Activated CD4-positive, CD25-positive, alpha-beta regulatory T cell treated with anti-CD3 and anti-CD28 coated beads, Interleukin-2, amount 50 U/mL, for 72 hours (primary cell): ENCODE measurements at regions not wholly inside any gene's neighbourhood (a gene's known extent, or its start where the extent isn't known, plus 50 kb on each side); places are given as distances from the start of the nearest gene placed in this dataset.
A peak's percentile ranks its signal among the peaks of the same experiment; 100 is the strongest.

Experiments
- DNase-seq: peaks from one replicate; pipeline ENCODE4 v3.0.0; 2021

DNA sequence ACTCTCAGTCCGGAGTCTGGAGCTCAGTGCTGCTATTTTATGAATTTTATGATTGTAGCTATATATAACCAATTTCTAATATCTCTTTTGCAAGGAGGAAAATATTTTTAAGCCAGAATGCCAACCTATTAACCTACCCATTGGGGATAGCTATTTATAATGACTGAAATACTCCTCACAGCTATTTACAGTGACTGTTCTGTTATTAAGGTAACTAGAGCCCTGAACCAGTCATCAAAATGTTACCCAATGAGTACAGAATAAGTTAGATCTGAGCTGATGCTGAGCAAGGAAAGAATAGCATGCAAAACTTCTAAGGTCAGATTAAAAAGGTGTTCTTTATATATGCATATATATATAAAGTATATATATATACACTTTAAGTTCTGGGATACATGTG lies 79.6 kb upstream of the PPP2R3A start:
- no peak for DNase-seq

DNA sequence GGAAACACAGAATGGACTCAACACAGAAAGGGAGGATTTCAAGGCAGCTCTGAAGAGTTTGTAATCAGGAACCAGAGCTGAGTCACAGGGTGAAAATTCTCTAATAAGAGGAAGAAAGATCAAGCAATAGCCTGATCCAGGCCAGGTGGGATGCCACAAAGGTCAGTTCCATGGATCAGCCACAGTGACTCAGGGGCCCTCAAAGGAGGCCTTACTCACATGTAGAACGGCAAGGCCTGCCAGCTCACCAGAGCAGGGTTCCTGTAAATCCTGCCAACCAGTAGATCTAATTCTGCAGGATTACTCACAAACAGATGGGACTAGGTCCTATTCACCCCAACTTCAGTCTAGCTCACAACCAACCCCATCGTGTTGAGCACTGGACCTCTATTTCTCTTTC lies 78.3 kb upstream of the PPP2R3A start:
- no peak for DNase-seq

DNA sequence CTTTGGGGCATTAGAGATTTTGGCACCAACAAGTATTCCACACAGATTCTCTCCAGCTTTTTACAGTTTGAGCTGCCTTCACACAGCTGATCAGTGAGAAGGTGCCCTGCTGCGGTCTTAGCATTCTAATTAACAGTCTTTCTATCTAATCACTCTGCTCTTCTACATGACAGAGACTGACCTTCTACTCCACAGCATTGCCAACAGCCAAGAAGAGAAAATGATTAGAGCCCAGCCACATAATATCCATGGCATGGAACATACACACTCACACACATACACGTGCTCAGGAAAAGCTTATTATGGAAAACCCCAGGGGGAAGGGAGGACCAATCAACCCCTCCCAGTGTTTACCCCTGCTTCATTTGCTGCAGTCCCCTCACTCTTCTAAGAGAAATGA lies 76.1 kb upstream of the PPP2R3A start:
- DNase-seq, result no peak

DNA sequence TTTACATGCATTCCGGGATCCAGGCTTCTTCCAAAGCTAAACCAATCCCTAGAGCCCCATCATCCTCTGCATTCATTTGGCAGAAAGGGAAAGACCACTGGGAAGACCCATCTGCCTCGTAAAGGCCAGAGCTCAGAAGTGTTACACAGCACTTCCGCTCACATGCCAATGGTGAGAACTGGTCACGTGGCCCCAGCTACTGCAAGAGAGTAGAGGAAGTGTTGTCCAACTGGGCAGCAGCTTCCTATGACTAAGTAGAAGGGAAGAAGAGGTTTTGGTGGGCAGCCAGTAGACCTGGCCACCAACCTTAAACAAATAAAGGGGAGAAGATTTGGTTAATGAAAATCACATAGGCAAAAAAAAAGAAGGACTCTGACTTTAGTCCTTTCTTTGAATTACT lies 74.4 kb upstream of the PPP2R3A start:
- DNase-seq, result no peak

DNA sequence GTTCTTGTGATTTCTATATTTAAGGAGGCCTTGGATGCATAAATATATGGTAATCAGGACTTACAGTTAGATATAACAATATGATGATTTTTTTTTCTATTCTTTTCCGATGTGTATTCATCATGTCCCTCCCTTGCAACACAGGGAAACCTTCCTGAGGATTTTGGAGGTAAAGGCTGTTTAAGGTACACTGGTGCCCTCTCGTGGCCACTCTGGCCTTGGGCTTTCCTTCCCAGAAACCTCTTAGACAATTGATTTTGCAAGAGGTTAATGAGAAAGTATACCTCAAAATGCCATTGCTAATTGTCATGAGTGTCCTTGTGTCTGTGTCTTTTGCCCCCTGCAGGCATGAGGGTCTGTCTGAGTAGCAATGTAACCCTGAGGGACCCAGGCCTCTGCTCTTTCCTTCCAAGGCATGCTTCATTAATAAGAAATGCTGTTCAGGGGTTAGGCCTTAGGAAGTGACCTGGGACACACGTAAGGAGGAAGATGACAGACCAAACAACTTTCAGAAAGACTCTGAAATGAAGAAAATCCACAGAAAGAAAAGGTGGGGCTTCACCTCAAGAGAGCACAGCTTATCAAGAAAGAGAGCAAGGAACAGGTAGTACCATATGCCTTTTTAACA lies 70.3 kb upstream of the PPP2R3A start:
- DNase-seq, result peak; percentile 38

DNA sequence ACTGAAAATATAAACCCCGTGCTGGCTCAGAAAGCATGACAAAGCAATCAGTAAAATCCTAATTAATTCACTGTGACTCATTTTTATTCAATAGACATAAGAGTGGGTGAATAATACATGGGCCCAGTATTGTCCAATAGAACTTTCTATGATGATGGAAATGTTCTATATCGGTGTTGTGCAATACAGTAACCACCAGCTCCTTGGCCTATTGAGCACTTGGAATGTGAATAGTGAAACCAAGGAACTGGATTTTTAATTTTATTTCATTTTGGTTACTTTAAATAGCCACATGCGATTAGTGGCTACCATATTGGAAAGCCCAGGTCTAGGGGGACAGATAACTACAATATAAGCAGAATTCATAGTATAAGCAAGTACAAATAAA lies 69.8 kb upstream of the PPP2R3A start:
- DNase-seq, result no peak

DNA sequence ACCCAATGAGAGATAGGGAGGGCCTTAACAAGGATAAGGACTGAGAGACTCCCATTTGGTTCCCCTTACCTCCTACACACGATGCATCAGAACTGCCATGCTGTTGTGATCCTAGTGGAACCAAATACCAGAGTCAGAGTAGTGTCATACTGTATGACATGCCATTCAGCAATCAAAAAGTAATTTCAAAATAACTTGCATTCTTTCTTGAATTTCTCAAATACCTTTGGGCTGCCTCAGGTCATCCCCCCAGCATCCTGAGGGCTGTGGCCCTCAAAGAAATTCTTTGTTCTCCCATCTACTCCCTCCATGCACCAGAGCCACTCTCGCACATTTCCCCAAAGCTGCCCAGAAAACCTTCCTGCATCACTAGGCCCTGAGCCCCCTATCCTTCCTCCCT lies 68.9 kb upstream of the PPP2R3A start:
- no peak for DNase-seq

DNA sequence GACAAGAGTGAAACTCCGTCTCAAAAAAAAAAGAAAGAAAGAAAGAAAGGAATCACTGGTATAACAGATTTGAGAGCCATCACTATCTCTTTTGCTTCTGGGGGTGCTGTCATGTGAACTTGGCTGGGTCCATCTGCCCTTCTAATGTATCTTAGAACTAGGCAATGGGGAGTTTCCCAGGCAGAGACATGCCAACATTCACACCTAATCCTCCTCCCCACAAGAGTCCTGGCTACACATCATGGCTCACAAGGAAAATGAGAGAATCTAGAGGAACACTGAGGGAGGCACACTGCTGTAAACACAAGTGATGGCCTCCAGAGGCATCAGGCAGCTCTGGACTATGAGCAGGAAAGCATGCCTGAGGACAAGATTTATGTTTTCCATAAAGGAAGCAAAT lies 67.8 kb upstream of the PPP2R3A start:
- DNase-seq, result no peak

DNA sequence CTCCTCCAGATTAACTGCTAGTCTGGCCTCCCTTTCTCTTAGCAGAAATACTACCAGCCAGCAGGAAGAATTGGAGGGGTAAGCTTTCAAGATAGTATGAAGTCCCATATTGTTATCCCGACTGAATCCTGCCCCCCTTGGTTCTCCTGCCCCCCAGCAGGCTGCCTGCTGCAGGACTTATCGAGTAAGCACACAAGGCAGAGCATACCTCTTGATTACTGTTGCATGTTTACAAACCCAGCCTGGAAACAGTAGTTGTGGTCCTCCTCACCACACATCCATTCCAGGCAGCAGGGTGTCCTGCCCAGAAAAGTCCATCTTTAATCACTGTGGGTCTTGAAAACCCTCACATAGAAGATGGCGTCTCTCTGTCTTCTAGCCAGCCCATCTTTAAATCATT lies 66.8 kb upstream of the PPP2R3A start:
- no peak for DNase-seq

DNA sequence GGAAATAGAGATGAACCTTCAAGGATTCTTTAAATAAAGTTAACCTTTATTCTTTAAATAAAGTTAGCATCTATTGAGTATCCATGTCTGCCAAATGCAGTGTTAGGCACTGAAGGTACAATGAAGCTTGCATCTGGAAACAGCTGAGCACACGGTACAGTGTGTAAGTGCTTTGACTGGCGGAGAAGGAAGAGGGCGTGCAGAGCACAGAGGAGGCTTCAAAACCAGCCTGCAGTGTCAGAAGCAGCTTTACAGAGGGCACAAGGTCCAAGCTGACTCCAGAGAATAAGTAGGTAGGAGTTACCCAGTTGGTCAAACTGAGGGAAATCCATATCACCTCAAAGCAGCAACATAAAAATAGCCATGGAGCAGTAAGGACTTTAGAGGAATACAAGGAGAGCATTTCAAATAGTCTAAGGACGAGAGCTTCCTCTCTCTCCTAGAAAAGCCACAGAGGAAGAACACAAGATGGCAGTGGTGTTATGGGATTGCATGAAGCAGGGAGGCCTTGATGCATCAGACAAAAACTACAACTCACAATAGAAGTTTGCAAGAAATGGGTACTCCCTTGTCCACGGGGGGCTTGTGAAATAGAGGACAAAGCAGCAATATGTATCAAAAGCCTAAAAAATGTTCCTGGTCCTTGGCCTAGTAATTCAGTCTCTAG lies 60.3 kb upstream of the PPP2R3A start:
- no peak for DNase-seq

DNA sequence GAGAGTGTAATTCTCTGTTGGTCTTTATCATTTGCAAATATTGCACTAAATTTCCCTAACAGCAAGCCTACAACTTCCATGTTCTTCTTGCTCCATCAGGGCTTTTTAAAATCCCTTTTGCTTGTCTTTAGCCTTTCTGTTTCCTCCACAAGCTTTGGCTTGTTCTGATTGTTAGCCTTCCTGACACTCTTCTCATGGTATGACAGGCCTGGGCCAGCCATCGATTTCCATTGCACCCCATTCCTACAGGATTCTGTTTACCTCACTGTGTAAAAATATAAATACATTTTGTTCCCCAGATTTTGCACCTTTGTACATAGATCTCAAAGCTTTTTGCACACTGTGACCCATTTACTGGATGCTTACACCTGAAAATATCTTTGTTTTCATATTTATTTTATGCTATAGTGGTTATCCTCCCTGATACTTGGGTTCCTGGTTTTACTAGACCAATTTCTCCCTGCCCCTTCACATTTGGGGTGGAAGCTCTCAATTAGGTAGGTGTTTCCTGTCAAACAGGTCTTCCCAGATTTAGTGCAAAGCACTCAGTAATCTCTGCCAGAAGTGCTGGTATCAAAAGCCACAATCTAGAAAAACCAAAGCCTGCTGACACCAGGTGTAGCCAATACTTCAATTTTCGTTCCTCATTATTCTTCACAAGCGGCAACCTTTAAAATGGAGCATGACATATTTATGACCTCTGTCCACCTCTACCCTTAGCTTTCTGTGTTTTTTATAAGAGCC lies 57.9 kb upstream of the PPP2R3A start:
- no peak for DNase-seq

DNA sequence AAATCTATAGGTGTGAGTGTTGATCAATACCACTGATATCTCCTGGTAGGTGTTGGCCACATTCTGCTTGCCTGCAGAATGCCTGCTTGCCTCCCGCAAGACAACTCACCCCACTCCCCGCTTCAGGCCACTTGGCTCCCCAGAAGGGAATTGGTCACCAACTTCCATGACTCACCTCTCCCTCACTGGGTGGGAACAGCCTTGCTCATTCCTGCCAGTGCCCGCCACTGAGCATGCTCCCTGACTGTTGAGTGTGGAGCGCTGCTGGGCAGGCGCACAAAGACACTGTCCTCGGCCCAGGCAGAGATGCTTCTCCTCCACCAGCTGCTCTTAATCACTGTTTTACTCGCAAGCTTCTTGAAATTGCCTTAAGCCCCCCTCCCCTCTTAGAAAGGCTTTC lies 57.3 kb upstream of the PPP2R3A start:
- DNase-seq, result no peak

DNA sequence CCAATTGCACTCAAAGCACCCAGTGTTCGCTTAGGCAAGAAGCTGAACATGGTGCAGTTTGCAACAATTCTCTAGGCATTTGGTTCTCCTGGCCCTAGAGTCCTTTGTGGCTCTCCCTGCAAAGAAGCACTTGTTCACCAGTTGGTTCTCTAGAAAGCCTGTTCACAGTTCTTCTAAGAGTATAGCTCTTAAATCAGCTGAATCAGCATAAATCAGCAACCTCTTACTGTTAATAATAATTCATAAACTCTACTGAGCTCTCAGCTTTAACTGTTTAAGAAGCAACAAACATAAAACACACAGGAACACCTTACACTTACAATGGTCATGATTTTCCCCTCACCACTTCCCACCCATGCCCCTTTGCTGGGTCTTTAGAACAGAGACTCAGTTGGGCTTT lies 56.8 kb upstream of the PPP2R3A start:
- DNase-seq, result no peak

DNA sequence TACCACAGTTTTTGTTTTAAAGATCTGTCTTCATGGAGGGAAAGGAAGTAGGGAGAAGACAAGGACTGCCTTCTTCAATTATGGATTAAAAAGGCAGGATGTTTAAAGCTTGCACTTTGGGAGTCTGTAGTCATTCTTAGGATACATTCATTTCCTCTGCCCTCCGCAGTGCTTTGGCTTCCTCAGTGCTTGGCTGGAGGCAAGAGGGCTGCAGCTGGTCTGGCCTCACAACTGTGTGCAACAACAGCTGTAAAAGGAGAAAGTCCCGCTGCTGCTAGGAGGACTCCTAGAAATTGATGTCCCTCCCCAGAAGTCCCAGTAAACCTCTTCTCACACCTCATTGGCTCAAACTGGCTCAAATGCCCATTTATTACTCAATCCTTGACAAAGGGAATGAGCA lies 54.4 kb upstream of the PPP2R3A start:
- DNase-seq, result no peak

DNA sequence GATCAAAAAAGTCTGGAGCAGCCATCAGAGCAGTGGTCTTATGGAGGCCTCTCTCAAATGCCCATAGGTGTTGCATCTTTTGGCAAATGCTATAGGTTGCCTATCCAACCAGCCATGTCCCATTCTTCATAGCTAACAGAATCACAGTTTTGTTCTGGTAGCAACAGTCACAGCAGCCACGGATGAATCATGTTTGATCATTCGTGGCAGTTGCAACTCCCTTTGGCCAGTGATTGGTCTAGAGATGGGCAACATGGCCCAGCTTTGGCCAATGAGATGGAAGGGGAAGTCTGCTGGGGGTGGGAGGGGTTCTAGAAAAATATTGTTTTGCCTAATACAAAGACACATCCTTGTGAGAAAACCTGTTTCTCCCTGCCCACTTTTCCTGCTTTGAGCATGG lies 50.3 kb upstream of the PPP2R3A start:
- DNase-seq, result no peak
